H1 (cell line): ENCODE measurements at regions not wholly inside any gene's neighbourhood (a gene's known extent, or its start where the extent isn't known, plus 50 kb on each side); places are given as distances from the start of the nearest gene placed in this dataset.

Experiments
- CTCF ChIA-PET: fragments of 300-600 bp; sonication (Branson Sonifier 250); formaldehyde crosslinking; loops from one replicate; lab custom pipeline; 2021; ENCODE audit not compliant: partially characterized antibody; lab: Charles Lee
- POLR2A ChIA-PET: fragments of 300-600 bp; sonication (Branson Sonifier 250); formaldehyde crosslinking; loops from one replicate; lab custom pipeline; 2021; ENCODE audit warnings: inconsistent platforms; ENCODE audit not compliant: partially characterized antibody; lab: Charles Lee
- DNase-seq, 2 experiments: peaks; one replicate each; pipeline versions ENCODE4 v3.0.0 to v3.0.0-alpha.2; 2010 to 2022; ENCODE audit warnings: low spot score in 2 of 2, low read depth in 1 of 2, mixed read lengths in 1 of 2
- FAIRE-seq: peaks from 2 replicates; lab custom pipeline; 2011; peaks lifted over from hg19 to GRCh38; lab: Jason Lieb, UNC
- H2AFZ ChIP-seq: 2 replicates; pipeline ENCODE4 v1.8.1; 2012; ENCODE audit warnings: low read length, inconsistent platforms
- H2AK5ac ChIP-seq: 2 replicates; pipeline ENCODE4 v1.6.1; 2013; ENCODE audit warnings: low read depth, low read length
- H2BK120ac ChIP-seq: replicated peaks from 2 replicates; pipeline ENCODE3; 2013; ENCODE audit warnings: low read depth, low read length, inconsistent platforms
- H2BK12ac ChIP-seq: 2 replicates; pipeline ENCODE4 v1.6.1; 2013; ENCODE audit warnings: low read depth, low read length
- H2BK15ac ChIP-seq: 2 replicates; pipeline ENCODE4 v1.6.1; 2013; ENCODE audit warnings: low read length
- H2BK20ac ChIP-seq: 2 replicates; pipeline ENCODE4 v1.6.1; 2013; ENCODE audit warnings: low read length
- H2BK5ac ChIP-seq: 2 replicates; pipeline ENCODE4 v1.6.1; 2013; ENCODE audit warnings: low read depth, low read length
- H3K14ac ChIP-seq: 2 replicates; pipeline ENCODE4 v1.6.1; 2013; ENCODE audit warnings: inconsistent platforms; ENCODE audit not compliant: insufficient read length
- H3K18ac ChIP-seq: 2 replicates; pipeline ENCODE4 v1.6.1; 2013; ENCODE audit warnings: low read length; ENCODE audit errors: extremely low read depth
- H3K23ac ChIP-seq: 2 replicates; pipeline ENCODE4 v1.6.1; 2013; ENCODE audit warnings: inconsistent platforms; ENCODE audit not compliant: insufficient read length
- H3K23me2 ChIP-seq: 2 replicates; pipeline ENCODE4 v1.6.1; 2013; ENCODE audit warnings: low read depth, low read length
- H3K27ac ChIP-seq: 2 replicates; pipeline ENCODE4 v1.6.1; 2011; ENCODE audit warnings: low read depth, low read length, inconsistent platforms
- H3K27me3 ChIP-seq, 4 experiments: replicated peaks in 1 of 4; 1 replicate in 1 of 4; 2 replicates in 3 of 4; pipeline versions ENCODE4 v1.6.1 to v1.8.1; 2011 to 2013; ENCODE audit warnings: low read length in 3 of 4, mild to moderate bottlenecking in 3 of 4, inconsistent platforms in 2 of 4, mixed read lengths in 2 of 4, moderate library complexity in 1 of 4; ENCODE audit not compliant: control insufficient read depth in 3 of 4, insufficient read depth in 3 of 4; ENCODE audit errors: extremely low read depth in 1 of 4
- H3K36me3 ChIP-seq, 4 experiments: 2 replicates each; pipeline versions ENCODE4 v1.6.1 to v1.8.1; 2011 to 2013; ENCODE audit warnings: mild to moderate bottlenecking in 4 of 4, low read length in 3 of 4, moderate library complexity in 2 of 4, control low read depth in 1 of 4, inconsistent platforms in 1 of 4; ENCODE audit not compliant: insufficient read depth in 4 of 4, control insufficient read depth in 2 of 4
- H3K4ac ChIP-seq: replicated peaks from 2 replicates; pipeline ENCODE3; 2013; ENCODE audit warnings: low read length, low read depth, mixed read lengths, inconsistent platforms; ENCODE audit not compliant: insufficient read length
- H3K4me1 ChIP-seq, 4 experiments: replicated peaks in 1 of 4; 1 replicate in 1 of 4; 2 replicates in 3 of 4; pipeline versions ENCODE4 v1.6.1 to v1.8.1; 2011 to 2013; ENCODE audit warnings: low read length in 3 of 4, inconsistent platforms in 2 of 4, mixed read lengths in 1 of 4; ENCODE audit not compliant: insufficient read depth in 4 of 4, control insufficient read depth in 3 of 4
- H3K4me2 ChIP-seq, 2 experiments: 2 replicates each; pipeline versions ENCODE4 v1.6.1 to v1.8.1; 2011 to 2013; ENCODE audit warnings: low read depth in 2 of 2, low read length in 2 of 2, control low read depth in 1 of 2, inconsistent platforms in 1 of 2, mild to moderate bottlenecking in 1 of 2; ENCODE audit not compliant: insufficient read depth in 1 of 2
- H3K4me3 ChIP-seq, 4 experiments: fragments of 200-600, 300-600 bp in 1 of 4; sonication (generic), shearing (Covaris generic), sonication (Bioruptor Twin) in 1 of 4; 2 replicates each; pipeline versions ENCODE4 v1.5.1 to v1.8.1; 2011 to 2016; ENCODE audit warnings: low read length in 4 of 4, low read depth in 3 of 4, control low read depth in 2 of 4, inconsistent platforms in 2 of 4, mild to moderate bottlenecking in 2 of 4, mixed read lengths in 1 of 4, moderate library complexity in 1 of 4; ENCODE audit not compliant: insufficient read depth in 2 of 4; ENCODE audit errors: extremely low read depth in 1 of 4
- H3K56ac ChIP-seq: replicated peaks from 2 replicates; pipeline ENCODE3; 2013; ENCODE audit warnings: low read depth, mild to moderate bottlenecking, mixed read lengths, low read length, inconsistent platforms; ENCODE audit not compliant: insufficient read length
- H3K79me1 ChIP-seq: 2 replicates; pipeline ENCODE4 v1.6.1; 2013; ENCODE audit warnings: low read depth, low read length, control low read depth
- H3K79me2 ChIP-seq, 2 experiments: 2 replicates each; pipeline versions ENCODE4 v1.6.1 to v1.8.1; 2012 to 2013; ENCODE audit warnings: low read length in 2 of 2, mild to moderate bottlenecking in 2 of 2, inconsistent platforms in 1 of 2; ENCODE audit not compliant: insufficient read depth in 2 of 2, control insufficient read depth in 1 of 2
- H3K9ac ChIP-seq, 4 experiments: replicated peaks in 1 of 4; 1 replicate in 1 of 4; 2 replicates in 3 of 4; pipeline versions ENCODE4 v1.6.1 to v1.8.1; 2011 to 2013; ENCODE audit warnings: low read depth in 3 of 4, low read length in 3 of 4, control low read depth in 2 of 4, mild to moderate bottlenecking in 2 of 4, moderate library complexity in 2 of 4, inconsistent platforms in 1 of 4; ENCODE audit errors: extremely low read depth in 1 of 4
- H3K9me3 ChIP-seq, 2 experiments: 2 replicates each; pipeline versions ENCODE4 v1.6.1 to v1.8.1; 2012 to 2013; ENCODE audit warnings: mild to moderate bottlenecking in 2 of 2, moderate library complexity in 2 of 2, control low read depth in 1 of 2, inconsistent platforms in 1 of 2, low read depth in 1 of 2, low read length in 1 of 2, mixed read lengths in 1 of 2; ENCODE audit not compliant: insufficient read depth in 2 of 2
- H4K20me1 ChIP-seq, 2 experiments: replicated peaks in 1 of 2; 2 replicates each; pipeline versions ENCODE3 to v1.8.1; 2011 to 2013; ENCODE audit warnings: inconsistent platforms in 2 of 2, low read length in 2 of 2, mild to moderate bottlenecking in 1 of 2; ENCODE audit not compliant: insufficient read depth in 2 of 2, control insufficient read depth in 1 of 2
- H4K5ac ChIP-seq: 2 replicates; pipeline ENCODE4 v1.6.1; 2013; ENCODE audit warnings: low read length, low read depth, mixed read lengths, inconsistent platforms; ENCODE audit not compliant: insufficient read length
- H4K8ac ChIP-seq: 2 replicates; pipeline ENCODE4 v1.8.0; 2013; ENCODE audit warnings: mild to moderate bottlenecking, moderate library complexity, low read length, inconsistent platforms; ENCODE audit not compliant: insufficient read depth; ENCODE audit errors: extremely low read depth
- H4K91ac ChIP-seq: replicated peaks from 2 replicates; pipeline ENCODE3; 2013; ENCODE audit warnings: low read length, mixed read lengths, inconsistent platforms; ENCODE audit not compliant: insufficient read length
- KDM5A ChIP-seq: fragments of 200-600 bp; IDR thresholded peaks from 2 replicates; pipeline ENCODE4 v1.7.1; 2012; ENCODE audit warnings: mild to moderate bottlenecking, low read length, inconsistent platforms, mixed read lengths
- POLR2A ChIP-seq, 2 experiments: IDR thresholded peaks; 1 replicate in 1 of 2; 2 replicates in 1 of 2; pipeline ENCODE4 v1.6.1; 2011; ENCODE audit warnings: low read depth in 2 of 2, low read length in 2 of 2, mild to moderate bottlenecking in 2 of 2; ENCODE audit errors: control extremely low read depth in 1 of 2
- YY1 ChIP-seq: IDR thresholded peaks from 2 replicates; pipeline ENCODE4 v1.6.1; 2011; ENCODE audit warnings: low read depth, mild to moderate bottlenecking, low read length
- WGBS, 2 experiments: shearing (Covaris generic) in 1 of 2; methylation state at CpG; one replicate each; pipeline versions ENCODE4 v1.1.6 to v1.1.7; 2013 to 2015; ENCODE audit warnings: low lambda C conversion rate in 2 of 2, mixed read lengths in 2 of 2, inconsistent platforms in 1 of 2, low coverage in 1 of 2, missing lambda C conversion rate in 1 of 2; ENCODE audit not compliant: insufficient replicate concordance in 2 of 2, insufficient coverage in 1 of 2, insufficient read length in 1 of 2; ENCODE audit errors: extremely low coverage in 1 of 2, missing lambda C conversion rate in 1 of 2; 5-methylcytosine and 5-hydroxymethylcytosine counted together

DNA sequence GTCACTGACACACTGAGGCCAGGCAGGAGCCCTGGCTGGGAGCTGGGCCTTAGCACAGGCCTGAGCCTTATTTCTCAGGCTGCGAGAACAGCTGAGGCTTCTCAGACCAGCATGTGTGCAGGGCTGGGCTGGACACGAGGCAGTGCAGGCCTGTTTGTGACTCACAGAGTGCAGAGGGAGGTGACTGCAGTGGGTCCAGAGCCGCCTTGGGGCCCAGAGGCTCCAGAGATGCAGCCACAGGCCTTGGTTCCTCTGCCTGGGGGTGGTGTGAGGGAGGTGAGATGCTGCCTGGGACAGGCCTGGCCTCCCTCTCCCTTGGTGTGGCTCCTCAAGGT lies 61.2 kb upstream of the ETV3 start:
- H3K27me3 ChIP-seq, result peaks cover 0 to 3% (median 0%) of the 10 kb centered on the region in 4 experiments; a peak in 1 of 7 replicates
- H4K8ac ChIP-seq, result no peak overlapping the region
- H2BK120ac ChIP-seq, result no peak overlapping the region
- no peak overlapping the region for H2BK20ac ChIP-seq
- no peak overlapping the region for H3K18ac ChIP-seq
- H4K5ac ChIP-seq, result no peak overlapping the region
- DNase-seq (no peak), FAIRE-seq (no peak)
- CTCF ChIA-PET, result interaction anchor here (0.9 to 5.3 kb wide), 5 partner anchors 10 to 261 kb away, joined by 3 to 51 read pairs (median 4); no protein-coding TSS in a partner anchor
- H4K91ac ChIP-seq, result no peak overlapping the region
- H3K4me1 ChIP-seq, result no peaks in the 10 kb centered on the region; a peak in 1 of 7 replicates
- H2AFZ ChIP-seq, result no peak overlapping the region
- no peaks in the 10 kb centered on the region for H3K36me3 ChIP-seq
- no peak overlapping the region for H3K27ac ChIP-seq
- no peak overlapping the region for H2BK5ac ChIP-seq
- no peak overlapping the region for H2BK15ac ChIP-seq
- no peak overlapping the region for H3K4me2 ChIP-seq
- no peak overlapping the region for H3K9ac ChIP-seq
- no peak overlapping the region; the same call in 1 of the 2 replicates for H2BK12ac ChIP-seq
- H3K56ac ChIP-seq, result no peak overlapping the region
- H3K9me3 ChIP-seq, result no peaks in the 10 kb centered on the region
- H3K79me2 ChIP-seq, result no peaks in the 10 kb centered on the region
- H3K79me1 ChIP-seq, result no peaks in the 10 kb centered on the region
- POLR2A ChIA-PET, result no interaction called here
- no peaks in the 10 kb centered on the region for H4K20me1 ChIP-seq
- no peak overlapping the region for H3K23ac ChIP-seq
- no peaks in the 10 kb centered on the region for H3K23me2 ChIP-seq
- no peak overlapping the region for H3K4ac ChIP-seq
- WGBS, 2 experiments, result 74% methylated on average over 3 of the region's 3 CpGs; no CpG with 5 or more reads in 1 of the 2 experiments
- no peak overlapping the region for H3K4me3 ChIP-seq
- no peak overlapping the region for H3K14ac ChIP-seq
- no peak overlapping the region for H2AK5ac ChIP-seq
- no peak for TF ChIP-seq YY1
- TF ChIP-seq KDM5A, result no peak
- TF ChIP-seq POLR2A (IDR thresholded peaks at IDR 0.05; ENCODE audit: control extremely low read depth in 1 of 2, low read depth in 2 of 2, low read length in 2 of 2), result no peak
